IMR-90 (cell line): ENCODE measurements at regions not wholly inside any gene's neighbourhood (a gene's known extent, or its start where the extent isn't known, plus 50 kb on each side); places are given as distances from the start of the nearest gene placed in this dataset.

ENCODE experiments used
- ATAC-seq: fragments of 200-7000 bp; cut with Tn5 transposase; 2 replicates; pipeline ENCODE4 v1.9.1; 2020; ENCODE audit warnings: low read depth, mild to moderate bottlenecking, moderate library complexity
- BruUV-seq: library from RNA; stranded (reverse); fragments of 400-500 nt; replicated peaks from 2 replicates; lab custom pipeline; 2021; lab: Mats Ljungman, UMichigan
- CTCF ChIA-PET: fragments of 300-600 bp; formaldehyde crosslinking; extraction: SDS; loops from one replicate; lab custom pipeline; 2021; ENCODE audit warnings: antibody characterized with exemption; lab: Yijun Ruan, JAX
- POLR2A ChIA-PET: fragments of 300-600 bp; sonication (Branson Sonifier 250); formaldehyde crosslinking; loops from one replicate; lab custom pipeline; 2022; ENCODE audit warnings: antibody characterized with exemption; ENCODE audit not compliant: unreplicated experiment; lab: Charles Lee
- DNase-seq: peaks from one replicate; pipeline ENCODE4 v3.0.0; 2013
- H2AFZ ChIP-seq: replicated peaks from 2 replicates; pipeline ENCODE3; 2013; ENCODE audit warnings: low read length, mild to moderate bottlenecking; ENCODE audit not compliant: poor library complexity
- H2AK5ac ChIP-seq: 2 replicates; pipeline ENCODE4 v1.6.1; 2013; ENCODE audit warnings: low read depth, low read length, inconsistent platforms
- H2AK9ac ChIP-seq: replicated peaks from 2 replicates; pipeline ENCODE3; 2013; ENCODE audit warnings: mild to moderate bottlenecking, low read depth, low read length, moderate library complexity; ENCODE audit not compliant: poor library complexity
- H2BK120ac ChIP-seq: 2 replicates; pipeline ENCODE4 v1.6.1; 2013; ENCODE audit warnings: low read depth, low read length, inconsistent platforms
- H2BK15ac ChIP-seq: 3 replicates; pipeline ENCODE4 v1.6.1; 2013; ENCODE audit warnings: low read depth, low read length, inconsistent platforms
- H2BK20ac ChIP-seq: 2 replicates; pipeline ENCODE4 v1.6.1; 2013; ENCODE audit warnings: low read depth, mild to moderate bottlenecking, inconsistent platforms, low read length, moderate library complexity
- H2BK5ac ChIP-seq: 2 replicates; pipeline ENCODE4 v1.6.1; 2013; ENCODE audit warnings: mild to moderate bottlenecking, low read depth, low read length, inconsistent platforms; ENCODE audit not compliant: poor library complexity, severe bottlenecking
- H3K14ac ChIP-seq: replicated peaks from 2 replicates; pipeline ENCODE4 v1.6.1; 2013; ENCODE audit warnings: low read depth, low read length, inconsistent platforms
- H3K18ac ChIP-seq: 2 replicates; pipeline ENCODE4 v1.6.1; 2013; ENCODE audit warnings: low read depth, low read length, control low read depth
- H3K23ac ChIP-seq: 2 replicates; pipeline ENCODE4 v1.6.1; 2013; ENCODE audit warnings: low read depth, low read length, inconsistent platforms
- H3K27ac ChIP-seq: 2 replicates; pipeline ENCODE4 v1.5.1; 2013; ENCODE audit warnings: mild to moderate bottlenecking, control low read depth, low read length; ENCODE audit not compliant: insufficient read depth
- H3K27me3 ChIP-seq: 2 replicates; pipeline ENCODE4 v1.6.1; 2013; ENCODE audit warnings: low read length; ENCODE audit not compliant: control insufficient read depth, insufficient read depth
- H3K36me3 ChIP-seq: 2 replicates; pipeline ENCODE4 v1.6.1; 2013; ENCODE audit warnings: low read length, mixed read lengths; ENCODE audit not compliant: control insufficient read depth, insufficient read depth
- H3K4ac ChIP-seq: 2 replicates; pipeline ENCODE4 v1.6.1; 2013; ENCODE audit warnings: low read depth, low read length, inconsistent platforms
- H3K4me1 ChIP-seq: 2 replicates; pipeline ENCODE4 v1.6.1; 2013; ENCODE audit warnings: low read length, mixed read lengths; ENCODE audit not compliant: control insufficient read depth, insufficient read depth
- H3K4me2 ChIP-seq: 2 replicates; pipeline ENCODE4 v1.6.1; 2013; ENCODE audit warnings: low read depth, mild to moderate bottlenecking, control low read depth, low read length, moderate library complexity
- H3K4me3 ChIP-seq: 2 replicates; pipeline ENCODE4 v1.5.1; 2013; ENCODE audit warnings: low read depth, mild to moderate bottlenecking, control low read depth, low read length, moderate library complexity; ENCODE audit not compliant: insufficient read depth
- H3K56ac ChIP-seq: 2 replicates; pipeline ENCODE4 v1.6.1; 2013; ENCODE audit warnings: low read length, inconsistent platforms; ENCODE audit not compliant: insufficient read depth; ENCODE audit errors: extremely low read depth
- H3K79me1 ChIP-seq, 2 experiments: 2 replicates each; pipeline ENCODE4 v1.6.1; 2013; ENCODE audit warnings: low read length in 2 of 2, inconsistent platforms in 1 of 2, low read depth in 1 of 2
- H3K9ac ChIP-seq: 2 replicates; pipeline ENCODE4 v1.6.1; 2013; ENCODE audit warnings: low read depth, low read length, control low read depth
- H3K9me1 ChIP-seq: 2 replicates; pipeline ENCODE4 v1.6.1; 2013; ENCODE audit warnings: low read length, inconsistent platforms; ENCODE audit not compliant: insufficient read depth
- H3K9me3 ChIP-seq: 2 replicates; pipeline ENCODE4 v1.6.1; 2013; ENCODE audit warnings: low read length; ENCODE audit not compliant: control insufficient read depth, insufficient read depth
- H4K20me1 ChIP-seq: 2 replicates; pipeline ENCODE4 v1.6.1; 2013; ENCODE audit warnings: low read length, inconsistent platforms; ENCODE audit not compliant: insufficient read depth
- H4K5ac ChIP-seq: 2 replicates; pipeline ENCODE4 v1.6.1; 2013; ENCODE audit warnings: mild to moderate bottlenecking, low read depth, low read length, control low read depth
- H4K8ac ChIP-seq, 2 experiments: 2 replicates each; pipeline ENCODE4 v1.6.1; 2013; ENCODE audit warnings: low read depth in 2 of 2, low read length in 2 of 2, control low read depth in 1 of 2, inconsistent platforms in 1 of 2
- H4K91ac ChIP-seq: 2 replicates; pipeline ENCODE4 v1.6.1; 2013; ENCODE audit warnings: low read depth, low read length, inconsistent platforms; ENCODE audit not compliant: insufficient read depth
- BHLHE40 ChIP-seq: fragments of 150-350 bp; IDR thresholded peaks from 2 replicates; pipeline ENCODE4 v1.6.1; 2016; ENCODE audit warnings: mild to moderate bottlenecking, low read depth, low read length
- CEBPB ChIP-seq: IDR thresholded peaks from 2 replicates; pipeline ENCODE4 v1.6.1; 2012; ENCODE audit warnings: low read depth, low read length, improper control_type of control experiment
- CHD1 ChIP-seq: IDR thresholded peaks from 2 replicates; pipeline ENCODE4 v1.6.1; 2012; ENCODE audit warnings: low read depth, low read length, improper control_type of control experiment
- FOS ChIP-seq: fragments of 150-350 bp; IDR thresholded peaks from 2 replicates; pipeline ENCODE4 v1.6.1; 2016; ENCODE audit warnings: low read depth, low read length
- MAFK ChIP-seq: IDR thresholded peaks from 2 replicates; pipeline ENCODE4 v1.6.1; 2012; ENCODE audit warnings: low read depth, low read length, improper control_type of control experiment
- MAZ ChIP-seq: IDR thresholded peaks from 2 replicates; pipeline ENCODE4 v1.6.1; 2012; ENCODE audit warnings: low read depth, mild to moderate bottlenecking, low read length, improper control_type of control experiment, moderate library complexity, borderline replicate concordance
- MXI1 ChIP-seq: IDR thresholded peaks from 2 replicates; pipeline ENCODE4 v1.6.1; 2012; ENCODE audit warnings: low read depth, mild to moderate bottlenecking, low read length, moderate library complexity, borderline replicate concordance
- NFE2L2 ChIP-seq: fragments of 150-350 bp; IDR thresholded peaks from 2 replicates; pipeline ENCODE4 v1.6.1; 2016; ENCODE audit warnings: low read depth, mild to moderate bottlenecking, low read length
- POLR2A ChIP-seq: IDR thresholded peaks from 2 replicates; pipeline ENCODE4 v1.6.1; 2012; ENCODE audit warnings: mild to moderate bottlenecking, low read depth, low read length
- RAD21 ChIP-seq: IDR thresholded peaks from 2 replicates; pipeline ENCODE4 v1.6.1; 2012; ENCODE audit warnings: low read length, improper control_type of control experiment
- RCOR1 ChIP-seq: IDR thresholded peaks from 2 replicates; pipeline ENCODE4 v1.6.1; 2012; ENCODE audit warnings: mild to moderate bottlenecking, low read length, improper control_type of control experiment; ENCODE audit not compliant: insufficient replicate concordance
- RFX5 ChIP-seq: IDR thresholded peaks from 2 replicates; pipeline ENCODE4 v1.8.0; 2012; ENCODE audit warnings: low read depth, mild to moderate bottlenecking, low read length, moderate library complexity
- SMC3 ChIP-seq: fragments of 150-350 bp; IDR thresholded peaks from 2 replicates; pipeline ENCODE4 v1.6.1; 2016; ENCODE audit warnings: low read depth, mild to moderate bottlenecking, antibody characterized with exemption, low read length, moderate library complexity
- WGBS, 2 experiments: methylation state at CpG; one replicate each; pipeline versions ENCODE4 v1.1.5 to v1.1.7; 2013; ENCODE audit warnings: missing lambda C conversion rate in 2 of 2; ENCODE audit not compliant: insufficient read length in 1 of 2; ENCODE audit errors: extremely low coverage in 2 of 2; 5-methylcytosine and 5-hydroxymethylcytosine counted together
- dilution Hi-C: fragments of 300-500 bp; cut with HindIII; formaldehyde crosslinking; loops from one replicate; pipeline ENCODE4 v1.14.3; 2018; ENCODE audit warnings: low sequenced_read_pairs; ENCODE audit not compliant: unreplicated experiment
- in situ Hi-C: fragments of 300-500 bp; cut with MboI; formaldehyde crosslinking; loops from 3 replicates; pipeline ENCODE4 v1.14.3; 2019; ENCODE audit warnings: low sequenced_read_pairs, inconsistent platforms, mixed read lengths
- intact Hi-C: fragments of 100-400 bp; cut with micrococcal nuclease; formaldehyde crosslinking; loops from 2 replicates; pipeline ENCODE4 v1.10.0; 2022
- TF ChIP-seq, protein P1 (sequence below): conservative IDR thresholded peaks from 2 replicates; pipeline ENCODE4 v1.5.1; 2012; ENCODE audit warnings: mild to moderate bottlenecking, low read depth, low read length, improper control_type of control experiment
- TF ChIP-seq, protein P2 (sequence below): fragments of 150-350 bp; IDR thresholded peaks from 2 replicates; pipeline ENCODE4 v1.6.1; 2016; ENCODE audit warnings: low read depth, mild to moderate bottlenecking, low read length, moderate library complexity, borderline replicate concordance
- TF ChIP-seq, protein P3 (sequence below): fragments of 150-350 bp; IDR thresholded peaks from 2 replicates; pipeline ENCODE4 v1.6.1; 2017; ENCODE audit warnings: mild to moderate bottlenecking, antibody characterized with exemption, low read length, low read depth

DNA sequence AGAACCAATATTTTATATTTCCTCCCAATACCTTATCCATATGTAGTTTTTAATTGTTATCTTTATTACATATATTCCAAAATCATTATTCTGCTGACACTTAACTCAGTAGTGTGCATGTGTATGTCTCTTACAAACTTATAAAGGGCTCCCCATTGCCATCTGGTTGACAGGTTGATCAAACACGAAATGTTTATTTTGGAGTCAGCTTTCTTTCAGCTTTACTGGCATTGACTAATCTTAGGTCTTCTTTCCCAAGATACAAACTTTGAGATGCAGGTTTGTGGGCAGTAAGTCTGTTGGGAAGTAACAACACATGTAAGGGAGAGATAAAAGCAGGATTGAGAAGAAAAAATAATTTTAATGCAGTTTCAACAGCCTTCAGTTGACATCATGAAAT is 716.0 kb upstream of the CHD1 start:
- H3K4ac ChIP-seq: no peak overlapping the region
- H3K23ac ChIP-seq: no peak overlapping the region
- no peaks in the 10 kb centered on the region for H3K27me3 ChIP-seq
- ATAC-seq (no peak), DNase-seq (no peak)
- no TSS peak for BruUV-seq
- no peak overlapping the region for H2BK5ac ChIP-seq
- H3K14ac ChIP-seq: no peak overlapping the region
- H4K5ac ChIP-seq: no peak overlapping the region
- no peak overlapping the region for H3K56ac ChIP-seq
- peaks cover 2% of the 10 kb centered on the region; the same call in 1 of the 2 replicates for H3K9me3 ChIP-seq
- H2AK9ac ChIP-seq: no peak overlapping the region
- no peak overlapping the region for H2BK120ac ChIP-seq
- ChIA-PET CTCF (no interaction called here), POLR2A (interaction anchor here (0.6 kb wide), 1 partner anchor 152 kb away, joined by 3 read pairs; no protein-coding TSS in a partner anchor)
- no peak overlapping the region for H3K4me3 ChIP-seq
- H4K8ac ChIP-seq: no peak overlapping the region
- no peak overlapping the region for H2BK20ac ChIP-seq
- H2AK5ac ChIP-seq: no peak overlapping the region
- dilution Hi-C loops (no loop called here), in situ Hi-C loops (no loop called here), intact Hi-C loops (no loop called here)
- H2AFZ ChIP-seq: no peak overlapping the region
- H3K4me2 ChIP-seq: no peak overlapping the region
- no peaks in the 10 kb centered on the region for H3K4me1 ChIP-seq
- no peak overlapping the region for H2BK15ac ChIP-seq
- no peak overlapping the region for H3K18ac ChIP-seq
- H3K79me1 ChIP-seq: no peaks in the 10 kb centered on the region
- no peaks in the 10 kb centered on the region for H4K20me1 ChIP-seq
- WGBS, 2 experiments: no CpG with 5 or more reads among the region's 1 CpG
- H3K9ac ChIP-seq: no peak overlapping the region
- H3K9me1 ChIP-seq: no peaks in the 10 kb centered on the region
- H4K91ac ChIP-seq: no peak overlapping the region
- no peaks in the 10 kb centered on the region for H3K36me3 ChIP-seq
- no peak overlapping the region for H3K27ac ChIP-seq
- TF ChIP-seq RFX5 (no peak), RCOR1 (no peak), FOS (no peak), MAFK (no peak), NFE2L2 (no peak), SMC3 (no peak), POLR2A (no peak), BHLHE40 (no peak), MAZ (no peak), MXI1 (no peak), CEBPB (no peak), CHD1 (no peak), RAD21 (no peak)
- TF ChIP-seq, protein P1, sequence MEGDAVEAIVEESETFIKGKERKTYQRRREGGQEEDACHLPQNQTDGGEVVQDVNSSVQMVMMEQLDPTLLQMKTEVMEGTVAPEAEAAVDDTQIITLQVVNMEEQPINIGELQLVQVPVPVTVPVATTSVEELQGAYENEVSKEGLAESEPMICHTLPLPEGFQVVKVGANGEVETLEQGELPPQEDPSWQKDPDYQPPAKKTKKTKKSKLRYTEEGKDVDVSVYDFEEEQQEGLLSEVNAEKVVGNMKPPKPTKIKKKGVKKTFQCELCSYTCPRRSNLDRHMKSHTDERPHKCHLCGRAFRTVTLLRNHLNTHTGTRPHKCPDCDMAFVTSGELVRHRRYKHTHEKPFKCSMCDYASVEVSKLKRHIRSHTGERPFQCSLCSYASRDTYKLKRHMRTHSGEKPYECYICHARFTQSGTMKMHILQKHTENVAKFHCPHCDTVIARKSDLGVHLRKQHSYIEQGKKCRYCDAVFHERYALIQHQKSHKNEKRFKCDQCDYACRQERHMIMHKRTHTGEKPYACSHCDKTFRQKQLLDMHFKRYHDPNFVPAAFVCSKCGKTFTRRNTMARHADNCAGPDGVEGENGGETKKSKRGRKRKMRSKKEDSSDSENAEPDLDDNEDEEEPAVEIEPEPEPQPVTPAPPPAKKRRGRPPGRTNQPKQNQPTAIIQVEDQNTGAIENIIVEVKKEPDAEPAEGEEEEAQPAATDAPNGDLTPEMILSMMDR: no peak
- TF ChIP-seq, protein P2, sequence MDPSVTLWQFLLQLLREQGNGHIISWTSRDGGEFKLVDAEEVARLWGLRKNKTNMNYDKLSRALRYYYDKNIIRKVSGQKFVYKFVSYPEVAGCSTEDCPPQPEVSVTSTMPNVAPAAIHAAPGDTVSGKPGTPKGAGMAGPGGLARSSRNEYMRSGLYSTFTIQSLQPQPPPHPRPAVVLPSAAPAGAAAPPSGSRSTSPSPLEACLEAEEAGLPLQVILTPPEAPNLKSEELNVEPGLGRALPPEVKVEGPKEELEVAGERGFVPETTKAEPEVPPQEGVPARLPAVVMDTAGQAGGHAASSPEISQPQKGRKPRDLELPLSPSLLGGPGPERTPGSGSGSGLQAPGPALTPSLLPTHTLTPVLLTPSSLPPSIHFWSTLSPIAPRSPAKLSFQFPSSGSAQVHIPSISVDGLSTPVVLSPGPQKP: no peak
- TF ChIP-seq, protein P3, sequence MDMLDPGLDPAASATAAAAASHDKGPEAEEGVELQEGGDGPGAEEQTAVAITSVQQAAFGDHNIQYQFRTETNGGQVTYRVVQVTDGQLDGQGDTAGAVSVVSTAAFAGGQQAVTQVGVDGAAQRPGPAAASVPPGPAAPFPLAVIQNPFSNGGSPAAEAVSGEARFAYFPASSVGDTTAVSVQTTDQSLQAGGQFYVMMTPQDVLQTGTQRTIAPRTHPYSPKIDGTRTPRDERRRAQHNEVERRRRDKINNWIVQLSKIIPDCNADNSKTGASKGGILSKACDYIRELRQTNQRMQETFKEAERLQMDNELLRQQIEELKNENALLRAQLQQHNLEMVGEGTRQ: no peak
